ENCODE measurements at regions not wholly inside any gene's neighbourhood (a gene's known extent, or its start where the extent isn't known, plus 50 kb on each side); places are given as distances from the start of the nearest gene placed in this dataset.
A peak's percentile ranks its signal among the peaks of the same experiment; 100 is the strongest.
"Not testable (repeated sequence)": the region's sequence is repeated elsewhere in the genome, so short reads cannot be mapped to it uniquely, and the experiment has no call there.

DNA sequence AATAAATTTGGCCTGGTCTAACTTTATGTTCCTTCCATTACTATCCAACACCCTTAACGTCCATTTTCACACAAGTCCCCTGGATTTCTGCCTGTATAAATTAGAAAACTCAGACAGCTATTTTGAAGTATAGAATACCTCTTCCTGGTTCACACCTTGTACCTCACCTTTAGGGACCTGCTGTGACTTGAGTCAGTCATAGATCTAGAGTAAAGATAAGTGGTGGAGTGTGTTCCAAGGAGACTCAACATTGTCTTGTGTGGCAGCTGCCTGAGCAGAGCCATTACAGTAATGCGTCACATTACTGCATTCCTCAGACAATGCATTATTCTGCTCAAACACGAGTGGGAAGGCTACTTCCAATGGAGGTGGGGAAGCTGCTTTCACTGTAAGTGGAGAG is 513.9 kb downstream of the ADRA2A start:
- Mint-ChIP-seq H3K36me3 (ENCODE audit: low read depth) (no peaks in the 10 kb centered on the region), H3K9me3 (no peaks in the 10 kb centered on the region), H3K27ac (no peak overlapping the region), H3K4me1 (no peaks in the 10 kb centered on the region), H3K27me3 (no peaks in the 10 kb centered on the region), H3K4me3 (no peak overlapping the region)
- no peak for DNase-seq
- ATAC-seq: no peak

DNA sequence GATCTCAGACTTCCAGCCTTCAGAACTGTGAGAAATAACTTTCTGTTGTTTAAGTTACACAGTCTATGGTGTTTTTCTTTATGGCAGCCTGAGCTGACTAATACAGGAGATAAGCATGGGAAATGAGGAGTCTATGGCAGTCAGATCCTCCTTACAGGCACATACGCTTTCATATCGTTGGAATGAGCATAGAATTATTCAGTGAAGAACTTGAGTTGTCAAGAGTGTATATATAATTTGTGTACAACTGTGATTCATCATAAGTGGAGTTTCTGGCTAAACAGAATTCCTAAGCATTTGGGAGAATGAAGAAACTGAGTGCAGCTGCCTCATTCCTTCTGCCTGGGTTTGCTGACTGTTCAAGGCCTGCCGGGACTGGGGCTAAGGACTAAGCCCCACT is 516.7 kb downstream of the ADRA2A start:
- Mint-ChIP-seq H3K27me3 (no peaks in the 10 kb centered on the region), H3K27ac (no peak overlapping the region), H3K4me1 (no peaks in the 10 kb centered on the region), H3K4me3 (no peak overlapping the region), H3K9me3 (no peaks in the 10 kb centered on the region), H3K36me3 (ENCODE audit: low read depth) (no peaks in the 10 kb centered on the region)
- DNase-seq (no peak), ATAC-seq (no peak)

DNA sequence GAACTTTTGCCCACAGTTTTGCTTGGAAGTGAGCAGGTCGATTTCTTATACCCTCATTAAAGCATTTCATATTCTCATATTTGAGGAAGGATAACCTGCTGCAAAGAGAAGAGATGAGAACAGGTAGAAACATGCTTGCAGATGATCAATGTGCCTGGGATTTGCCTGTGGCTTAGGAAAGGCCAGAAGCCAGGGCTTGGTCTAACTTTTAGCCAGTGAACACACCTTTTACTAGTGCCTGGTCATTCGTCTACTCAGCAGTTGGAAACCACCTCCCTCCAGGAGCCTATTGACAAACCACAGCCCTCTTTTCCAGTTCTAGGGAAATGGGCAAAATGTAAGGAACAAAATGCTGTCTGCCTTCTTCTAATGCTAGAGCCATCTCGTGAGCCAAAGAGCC is 518.3 kb downstream of the ADRA2A start:
- no peaks in the 10 kb centered on the region for H3K9me3 Mint-ChIP-seq
- DNase-seq: no peak
- no peak overlapping the region for H3K4me3 Mint-ChIP-seq
- no peak for ATAC-seq
- no peaks in the 10 kb centered on the region for H3K36me3 Mint-ChIP-seq (ENCODE audit: low read depth)
- no peaks in the 10 kb centered on the region for H3K4me1 Mint-ChIP-seq
- no peaks in the 10 kb centered on the region for H3K27me3 Mint-ChIP-seq
- H3K27ac Mint-ChIP-seq: no peak overlapping the region

DNA sequence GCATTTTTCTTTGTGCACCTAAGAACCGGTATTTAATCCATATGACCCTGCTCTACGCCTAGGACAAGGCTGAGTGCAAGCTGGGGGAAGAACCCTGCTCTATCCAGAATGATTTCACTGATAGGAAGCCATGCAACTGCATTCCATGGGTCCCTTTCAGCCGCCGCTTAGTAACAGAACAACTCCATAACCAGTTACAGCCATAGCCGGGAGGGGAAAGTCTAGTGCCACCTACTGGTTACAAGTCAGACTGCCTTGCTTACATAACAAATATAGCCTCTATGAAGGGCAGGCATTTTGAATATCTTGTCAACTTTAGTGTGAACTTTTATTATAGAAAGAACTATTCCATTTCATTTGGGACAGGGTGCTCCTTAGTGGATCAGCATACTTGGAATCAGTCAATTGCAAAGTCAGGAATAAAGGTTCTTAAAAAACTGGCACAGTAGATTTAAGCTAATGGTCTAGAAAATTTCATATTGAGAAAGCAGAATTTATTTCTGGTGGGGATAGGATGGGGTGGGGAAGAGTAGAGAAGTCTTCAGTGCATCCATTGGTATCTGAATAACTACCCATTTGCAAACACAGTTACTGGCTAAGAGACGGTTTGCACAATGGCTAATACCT is 521.7 kb downstream of the ADRA2A start:
- Mint-ChIP-seq H3K27ac (no peak overlapping the region), H3K4me3 (no peak overlapping the region), H3K36me3 (ENCODE audit: low read depth) (no peaks in the 10 kb centered on the region), H3K9me3 (no peaks in the 10 kb centered on the region), H3K27me3 (peaks cover 3% of the 10 kb centered on the region), H3K4me1 (no peaks in the 10 kb centered on the region)
- ATAC-seq: peak; percentile 49
- peak; percentile 41 for DNase-seq

DNA sequence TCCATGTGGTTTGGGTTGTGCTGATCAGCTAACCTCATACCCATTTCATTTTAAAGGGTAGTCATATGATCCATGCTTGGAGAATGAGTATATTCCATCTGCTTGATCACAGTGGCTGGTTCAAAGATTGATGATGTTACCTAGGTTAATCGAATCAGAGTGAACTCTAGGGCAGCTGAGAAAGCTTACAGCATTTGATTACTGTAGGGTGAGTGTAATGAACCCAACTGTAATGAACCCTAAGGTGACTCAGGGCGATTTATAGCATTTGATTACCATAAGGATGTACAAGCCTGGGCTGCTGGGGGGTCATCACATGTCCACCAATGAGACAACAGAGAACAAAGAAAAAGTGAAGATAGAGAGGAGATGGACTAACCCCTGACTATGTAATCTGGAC is 523.1 kb downstream of the ADRA2A start:
- Mint-ChIP-seq H3K9me3 (no peaks in the 10 kb centered on the region), H3K27ac (no peak overlapping the region), H3K36me3 (ENCODE audit: low read depth) (no peaks in the 10 kb centered on the region), H3K4me1 (no peaks in the 10 kb centered on the region), H3K4me3 (no peak overlapping the region), H3K27me3 (peaks cover 6% of the 10 kb centered on the region)
- DNase-seq (no peak), ATAC-seq (no peak)

DNA sequence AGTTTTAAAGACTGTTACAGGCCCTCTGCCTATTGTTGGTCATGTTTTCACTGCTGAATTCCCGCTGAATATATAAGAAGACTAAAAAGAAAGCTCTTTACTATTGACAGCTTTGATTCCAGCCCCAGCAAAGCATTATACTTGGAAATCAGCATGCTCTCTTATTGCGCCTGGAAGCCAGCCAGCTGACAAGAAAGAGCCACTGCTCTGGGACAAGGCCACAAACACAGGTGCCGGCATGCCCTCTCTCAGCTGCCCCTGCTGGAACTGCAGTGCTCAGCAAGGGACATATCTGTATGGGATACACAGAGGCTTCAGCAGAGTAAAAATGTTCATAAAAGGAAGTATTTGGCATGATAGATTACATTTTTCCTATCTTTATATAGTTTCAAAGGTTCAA is 523.9 kb downstream of the ADRA2A start:
- no peak overlapping the region for H3K27ac Mint-ChIP-seq

DNA sequence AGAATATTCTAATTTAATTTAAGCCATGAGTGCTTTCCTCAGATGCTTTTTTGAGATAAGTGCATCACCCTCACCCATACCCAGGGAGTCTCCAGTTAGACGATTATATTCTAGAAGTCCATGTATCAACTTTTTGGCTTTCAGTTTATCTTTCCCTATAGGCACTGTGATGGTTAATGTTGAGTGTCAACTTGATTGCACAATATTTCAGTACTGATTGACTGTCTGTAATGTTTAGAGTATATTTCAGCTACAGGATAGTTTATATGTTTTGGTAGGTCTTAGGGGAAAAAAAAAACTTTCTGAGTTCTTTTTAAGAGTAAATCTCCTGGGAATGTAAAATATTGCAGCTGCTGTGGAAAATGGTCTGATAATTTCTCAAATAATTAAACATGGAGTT is 535.4 kb downstream of the ADRA2A start:
- H3K9me3 Mint-ChIP-seq: no peaks in the 10 kb centered on the region
- no peaks in the 10 kb centered on the region for H3K4me1 Mint-ChIP-seq
- no peak overlapping the region for H3K27ac Mint-ChIP-seq

More for the DNA sequence above, 523.9 kb downstream of the ADRA2A start:
- no peak for ATAC-seq
- no peaks in the 10 kb centered on the region for H3K9me3 Mint-ChIP-seq
- DNase-seq: no peak
- H3K27me3 Mint-ChIP-seq: peaks cover 9% of the 10 kb centered on the region
- no peaks in the 10 kb centered on the region for H3K36me3 Mint-ChIP-seq (ENCODE audit: low read depth)
- H3K4me1 Mint-ChIP-seq: no peaks in the 10 kb centered on the region
- H3K4me3 Mint-ChIP-seq: no peak overlapping the region

DNA sequence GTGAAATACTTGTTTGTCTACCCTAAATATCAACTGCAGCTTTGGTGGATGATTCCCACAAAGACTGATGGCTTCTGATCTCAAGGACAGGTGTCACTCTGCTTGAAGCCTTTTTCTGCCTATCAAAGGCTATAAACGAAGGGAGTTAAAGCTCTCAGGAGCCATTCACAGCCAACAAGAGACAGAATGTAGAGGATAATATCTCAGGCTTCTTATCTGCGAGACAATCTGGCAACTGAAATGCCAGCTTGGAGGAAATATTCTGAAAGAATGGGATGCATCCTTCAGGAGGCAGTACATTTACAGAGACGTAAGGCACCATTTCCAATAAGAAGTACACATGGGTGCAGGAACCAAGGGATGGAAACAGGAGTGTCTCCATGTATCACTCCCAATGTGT is 549.4 kb downstream of the GPAM start:
- no peak overlapping the region for H3K4me3 Mint-ChIP-seq

More for the DNA sequence above, 535.4 kb downstream of the ADRA2A start:
- DNase-seq (no peak), ATAC-seq (no peak)
- Mint-ChIP-seq H3K27me3 (peaks cover 1% of the 10 kb centered on the region), H3K36me3 (ENCODE audit: low read depth) (no peaks in the 10 kb centered on the region), H3K4me3 (no peak overlapping the region)

DNA sequence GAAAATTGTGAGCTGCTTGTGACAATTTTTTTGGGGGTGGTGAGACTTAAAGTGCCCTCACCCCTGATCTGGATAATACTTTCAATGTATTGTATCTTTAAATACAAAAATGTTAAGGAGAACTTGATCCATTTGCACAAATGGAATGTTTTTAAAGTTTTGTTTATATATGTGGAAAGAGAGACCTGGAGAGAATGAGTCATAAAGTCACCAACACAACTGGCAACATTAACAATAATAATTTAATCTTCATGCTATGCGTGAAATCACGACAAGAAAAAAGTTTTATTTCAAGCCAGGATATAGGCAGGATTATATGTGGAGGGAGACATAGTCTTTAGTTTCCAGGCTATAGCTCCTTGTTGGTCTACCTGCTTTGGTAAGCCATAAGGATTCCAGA is 537.5 kb downstream of the GPAM start:
- no peak for ATAC-seq
- Mint-ChIP-seq H3K9me3 (peaks cover 23% of the 10 kb centered on the region), H3K4me1 (no peaks in the 10 kb centered on the region), H3K27me3 (peaks cover 4% of the 10 kb centered on the region), H3K4me3 (no peak overlapping the region), H3K27ac (no peak overlapping the region), H3K36me3 (ENCODE audit: low read depth) (no peaks in the 10 kb centered on the region)
- no peak for DNase-seq

More for the DNA sequence above, 549.4 kb downstream of the GPAM start:
- H3K9me3 Mint-ChIP-seq: no peaks in the 10 kb centered on the region
- no peaks in the 10 kb centered on the region for H3K27me3 Mint-ChIP-seq
- DNase-seq (no peak), ATAC-seq (no peak)
- H3K4me1 Mint-ChIP-seq: no peaks in the 10 kb centered on the region
- H3K27ac Mint-ChIP-seq: no peak overlapping the region
- H3K36me3 Mint-ChIP-seq (ENCODE audit: low read depth): no peaks in the 10 kb centered on the region

DNA sequence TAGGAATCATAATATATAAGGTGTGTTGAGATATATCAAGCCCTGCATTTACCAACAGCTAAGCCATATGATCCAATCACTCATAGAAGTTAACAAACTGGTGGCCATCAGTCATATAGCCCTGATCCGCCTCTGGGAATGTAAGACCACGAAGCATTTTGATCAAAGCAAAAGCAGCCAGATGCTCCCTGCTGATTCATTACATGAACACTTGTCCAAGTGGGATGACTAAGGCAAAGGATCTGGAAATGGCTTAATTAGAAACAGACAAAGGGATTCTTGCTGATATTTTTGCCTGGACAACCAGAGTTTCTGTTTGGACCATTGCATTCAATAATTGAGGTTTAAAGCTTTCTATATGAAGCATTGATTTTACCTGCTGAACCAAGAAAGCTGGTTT is 535.5 kb downstream of the GPAM start:
- Mint-ChIP-seq H3K9me3 (peaks cover 26% of the 10 kb centered on the region), H3K27ac (no peak overlapping the region), H3K4me1 (no peaks in the 10 kb centered on the region), H3K36me3 (ENCODE audit: low read depth) (no peaks in the 10 kb centered on the region), H3K27me3 (peaks cover 4% of the 10 kb centered on the region), H3K4me3 (no peak overlapping the region)
- DNase-seq: no peak
- ATAC-seq: no peak

DNA sequence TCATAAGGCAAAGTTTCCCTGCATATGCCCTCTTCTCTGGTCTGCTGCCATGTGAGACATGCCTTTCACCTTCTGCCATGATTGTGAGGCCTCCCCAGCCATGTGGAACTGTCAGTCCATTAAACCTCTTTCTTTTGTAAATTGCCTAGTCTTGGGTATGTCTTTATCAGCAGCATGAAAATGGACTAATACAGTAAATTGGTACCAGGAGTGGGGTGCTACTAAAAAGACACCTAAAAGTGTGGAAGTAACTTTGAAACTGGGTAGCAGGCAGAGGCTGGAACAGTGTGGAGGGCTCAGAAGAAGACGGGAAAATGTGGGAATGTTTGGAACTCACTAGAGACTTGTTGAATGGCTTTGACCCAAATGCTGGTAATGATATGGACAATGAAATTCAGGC is 534.5 kb downstream of the GPAM start:
- not testable (repeated sequence) for H3K27ac Mint-ChIP-seq; H3K27me3 Mint-ChIP-seq; ATAC-seq; H3K36me3 Mint-ChIP-seq (ENCODE audit: low read depth); H3K4me1 Mint-ChIP-seq; DNase-seq; H3K4me3 Mint-ChIP-seq
- H3K9me3 Mint-ChIP-seq: peaks cover 26% of the 10 kb centered on the region

DNA sequence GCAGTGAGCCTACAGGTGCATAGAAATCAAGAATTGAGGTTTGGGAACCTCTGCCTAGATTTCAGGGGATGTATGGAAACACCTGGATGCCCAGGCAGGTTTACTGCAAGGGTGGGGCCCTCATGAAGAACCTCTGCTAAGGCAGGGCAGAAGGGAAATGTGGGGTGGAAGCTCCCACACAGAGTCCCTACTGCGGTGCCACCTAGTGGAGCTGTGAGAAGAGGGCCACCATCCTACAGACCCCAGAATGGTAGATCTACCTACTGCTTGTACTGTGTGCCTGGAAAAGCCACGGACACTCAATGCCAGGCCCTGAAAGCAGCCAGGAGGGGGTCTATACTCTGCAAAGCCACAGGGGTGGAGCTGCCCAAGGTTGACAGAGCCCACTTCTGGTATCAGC is 533.5 kb downstream of the GPAM start:
- ATAC-seq: no peak
- no peak for DNase-seq
- H3K27me3 Mint-ChIP-seq: peaks cover 4% of the 10 kb centered on the region
- no peak overlapping the region for H3K4me3 Mint-ChIP-seq
- H3K27ac Mint-ChIP-seq: no peak overlapping the region
- H3K36me3 Mint-ChIP-seq (ENCODE audit: low read depth): no peaks in the 10 kb centered on the region
- no peaks in the 10 kb centered on the region for H3K4me1 Mint-ChIP-seq
- peaks cover 26% of the 10 kb centered on the region for H3K9me3 Mint-ChIP-seq

DNA sequence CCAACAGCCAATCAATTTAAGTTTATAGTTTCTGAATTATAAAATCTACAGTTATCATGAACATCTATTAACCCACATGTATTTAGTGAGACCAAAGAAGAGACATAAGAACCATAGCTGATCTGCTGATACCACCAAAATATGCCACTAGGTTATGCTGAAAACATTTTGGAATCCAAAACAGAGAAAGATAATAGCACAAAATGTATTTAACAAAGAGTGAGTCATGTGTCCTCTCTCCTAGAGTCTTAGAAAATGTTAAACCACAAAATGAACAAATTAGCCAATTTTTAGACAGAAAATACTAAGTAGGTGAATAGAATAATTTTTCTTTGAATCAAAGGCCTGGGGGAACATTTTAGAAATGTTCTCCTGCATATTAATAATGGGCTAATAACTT is 527.5 kb downstream of the GPAM start:
- Mint-ChIP-seq H3K4me3 (no peak overlapping the region), H3K4me1 (no peaks in the 10 kb centered on the region), H3K36me3 (ENCODE audit: low read depth) (no peaks in the 10 kb centered on the region), H3K27me3 (no peaks in the 10 kb centered on the region), H3K9me3 (peaks cover 3% of the 10 kb centered on the region), H3K27ac (no peak overlapping the region)
- DNase-seq: no peak
- ATAC-seq: no peak

DNA sequence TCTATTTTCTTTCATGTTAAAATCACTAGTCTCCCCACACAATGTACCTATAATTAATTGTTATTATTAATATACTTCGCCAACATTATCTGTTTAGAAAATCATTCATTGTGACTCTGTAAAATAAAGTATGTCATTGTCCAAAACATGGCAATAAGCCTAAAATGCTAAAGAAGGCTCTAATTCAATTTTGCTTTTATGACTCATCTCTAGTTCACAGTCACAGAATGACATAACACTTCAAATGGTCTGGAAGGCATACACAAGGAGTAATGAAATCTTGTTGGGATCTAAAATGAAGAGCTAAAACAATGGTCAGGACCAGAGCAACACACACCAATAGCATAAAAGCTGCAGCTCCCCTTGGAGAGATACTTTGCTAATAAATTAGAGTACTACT is 505.8 kb downstream of the GPAM start:
- DNase-seq (no peak), ATAC-seq (no peak)
- no peaks in the 10 kb centered on the region for H3K9me3 Mint-ChIP-seq
- H3K4me3 Mint-ChIP-seq: no peak overlapping the region
- H3K27me3 Mint-ChIP-seq: no peaks in the 10 kb centered on the region
- no peaks in the 10 kb centered on the region for H3K36me3 Mint-ChIP-seq (ENCODE audit: low read depth)
- H3K27ac Mint-ChIP-seq: no peak overlapping the region
- H3K4me1 Mint-ChIP-seq: no peaks in the 10 kb centered on the region

DNA sequence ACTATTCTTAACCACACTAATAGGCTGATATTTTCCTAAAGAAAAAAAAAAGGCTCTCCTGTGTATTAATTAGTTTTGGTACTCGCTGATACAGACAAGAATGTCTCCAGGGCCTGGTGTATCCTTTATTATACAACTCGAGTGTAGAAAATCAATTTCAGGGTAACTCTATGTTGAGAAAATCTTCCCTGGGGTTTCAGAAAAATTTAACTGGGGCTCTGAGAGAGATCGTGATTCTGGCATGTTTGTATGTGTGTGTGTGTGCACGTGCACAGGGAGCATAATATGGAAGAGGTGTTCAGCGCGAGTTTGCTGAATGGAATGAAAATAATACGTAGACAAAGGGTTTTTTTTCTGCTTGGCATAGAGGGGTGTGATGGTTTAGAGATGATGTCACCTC is 496.8 kb downstream of the GPAM start:
- H3K4me3 Mint-ChIP-seq: no peak overlapping the region
- H3K27me3 Mint-ChIP-seq: peaks cover 4% of the 10 kb centered on the region
- H3K9me3 Mint-ChIP-seq: peaks cover 4% of the 10 kb centered on the region
- no peak overlapping the region for H3K27ac Mint-ChIP-seq
- ATAC-seq: no peak
- DNase-seq: no peak
- no peaks in the 10 kb centered on the region for H3K36me3 Mint-ChIP-seq (ENCODE audit: low read depth)
- H3K4me1 Mint-ChIP-seq: no peaks in the 10 kb centered on the region

DNA sequence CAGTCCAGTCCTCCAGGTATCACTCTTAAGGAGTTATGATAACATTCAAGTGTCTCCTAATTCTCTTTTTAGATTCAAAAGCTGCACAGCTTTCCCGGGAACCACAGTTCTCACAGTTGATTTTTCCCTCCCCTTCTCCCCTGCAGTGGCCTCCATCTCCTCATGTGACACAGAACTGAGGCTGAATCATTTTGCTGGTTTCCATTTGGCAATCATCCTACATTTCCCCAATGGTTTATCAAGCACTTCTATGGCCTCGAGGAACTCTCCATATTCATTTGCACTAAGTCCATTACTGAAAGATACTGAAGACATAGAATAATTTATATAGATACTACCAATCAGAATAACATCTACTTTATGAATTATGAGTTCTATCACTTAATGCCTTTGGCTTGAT is 484.9 kb downstream of the GPAM start:
- H3K4me3 Mint-ChIP-seq: no peak overlapping the region
- H3K27ac Mint-ChIP-seq: no peak overlapping the region
- H3K9me3 Mint-ChIP-seq: no peaks in the 10 kb centered on the region
- no peaks in the 10 kb centered on the region for H3K4me1 Mint-ChIP-seq
- no peaks in the 10 kb centered on the region for H3K36me3 Mint-ChIP-seq (ENCODE audit: low read depth)
- ATAC-seq (no peak), DNase-seq (no peak)
- H3K27me3 Mint-ChIP-seq: peaks cover 4% of the 10 kb centered on the region
